DMS79 treated with DMSO at 0.1 percent for 48 hours (cell line): ENCODE measurements at regions not wholly inside any gene's neighbourhood (a gene's known extent, or its start where the extent isn't known, plus 50 kb on each side); places are given as distances from the start of the nearest gene placed in this dataset.

Experiments used
- DNase-seq: peaks from one replicate; lab custom pipeline; 2025; lab: John Stamatoyannopoulos, UW

DNA sequence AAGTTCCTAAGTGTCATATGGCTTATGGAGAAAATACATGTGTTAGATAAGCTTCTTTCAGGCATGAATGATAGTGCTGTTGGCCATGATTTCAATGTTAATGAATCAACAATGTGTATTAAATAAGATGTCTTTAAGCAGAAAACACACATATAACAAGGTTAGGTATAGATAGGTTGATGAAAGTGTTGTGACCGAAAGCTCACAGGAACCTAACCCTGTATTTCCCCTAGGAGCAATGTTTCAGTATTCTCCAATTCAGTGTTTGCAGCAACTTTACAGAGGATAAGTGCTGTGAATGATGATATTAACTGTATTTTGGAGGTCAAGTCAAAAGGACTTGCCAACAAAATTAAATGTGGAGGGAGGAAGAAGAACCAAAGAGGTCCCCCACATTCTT, 82.8 kb upstream of the PRDM11 start:
- no peak for DNase-seq

DNA sequence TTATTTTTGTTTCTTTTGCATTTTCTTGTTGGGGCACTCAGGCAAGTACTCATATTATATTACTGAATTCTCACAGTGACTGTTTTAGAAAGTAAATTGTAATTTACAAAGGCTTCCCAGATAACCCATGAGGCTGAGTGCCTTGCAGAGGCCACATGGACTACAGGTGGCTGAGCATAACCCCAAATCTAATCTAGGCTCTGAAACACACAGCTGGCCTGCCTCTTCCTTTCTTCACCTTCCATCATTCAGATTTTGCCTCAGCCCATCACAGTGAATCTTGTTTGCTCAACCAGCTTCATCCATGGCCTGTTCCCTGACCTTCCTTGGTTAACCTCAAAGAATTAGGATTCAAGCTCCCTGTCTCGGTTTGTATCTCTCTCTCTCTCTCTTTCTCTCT, 78.5 kb upstream of the PRDM11 start:
- no peak for DNase-seq

DNA sequence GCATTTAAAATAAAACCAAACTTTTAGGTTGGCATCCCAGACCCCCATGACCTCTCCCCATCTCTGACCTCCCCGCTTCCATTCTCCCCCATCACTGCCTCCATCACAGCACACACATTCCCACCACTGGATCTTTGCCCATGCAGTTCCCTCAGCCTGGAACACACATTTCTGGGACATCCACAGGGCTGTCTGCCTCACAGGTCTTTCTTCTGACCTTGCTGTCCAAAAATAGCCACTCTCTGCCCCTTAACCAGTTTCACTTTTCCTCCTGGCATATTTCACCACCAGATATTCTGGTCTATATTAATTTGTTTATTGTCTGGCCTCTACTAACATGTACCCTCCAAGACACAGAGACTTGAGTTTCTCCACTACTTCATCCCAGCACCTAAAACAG, 75.2 kb upstream of the PRDM11 start:
- no peak for DNase-seq

DNA sequence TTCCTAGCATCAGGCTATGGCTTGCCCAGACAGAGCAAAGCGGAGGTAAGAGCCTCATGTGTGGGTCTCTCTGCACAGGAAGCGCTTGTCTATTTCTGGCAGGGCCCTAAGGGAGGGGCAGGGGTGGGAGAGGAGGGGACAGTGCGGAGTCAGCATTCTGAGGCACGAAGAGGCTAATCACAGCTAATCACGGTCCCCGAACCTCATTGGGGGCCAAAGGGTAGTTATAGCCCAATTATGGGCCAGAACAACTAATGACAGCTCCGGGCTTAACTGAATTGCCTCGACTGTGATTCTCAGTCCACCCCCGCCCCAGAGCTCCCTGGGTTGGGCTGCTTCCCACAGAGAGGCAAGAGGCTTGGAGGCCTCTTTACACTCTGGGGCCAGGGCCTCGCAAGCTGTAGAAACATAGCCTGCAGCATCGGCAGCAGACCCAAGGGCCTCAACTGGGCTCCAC, 72.7 kb upstream of the PRDM11 start:
- no peak for DNase-seq

DNA sequence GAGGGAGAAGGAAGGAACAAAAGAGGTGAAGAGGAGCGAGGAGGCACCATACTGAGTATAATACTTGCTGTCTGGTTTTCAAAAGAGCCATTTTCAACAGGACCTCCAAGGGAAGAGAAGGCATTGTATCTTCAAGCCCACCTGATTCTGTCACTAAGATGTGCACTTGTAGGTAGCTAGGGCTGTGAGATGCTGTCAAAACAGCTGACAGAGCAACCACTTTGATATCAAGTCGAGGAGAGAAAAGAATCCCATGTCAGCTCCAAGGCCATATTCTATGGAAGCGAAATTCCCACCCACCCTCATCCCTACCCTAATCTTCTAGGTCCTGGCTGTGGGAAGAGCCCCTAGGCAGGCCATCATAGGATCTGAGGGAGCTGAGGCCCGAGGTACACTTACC, 70.9 kb upstream of the PRDM11 start:
- no peak for DNase-seq

DNA sequence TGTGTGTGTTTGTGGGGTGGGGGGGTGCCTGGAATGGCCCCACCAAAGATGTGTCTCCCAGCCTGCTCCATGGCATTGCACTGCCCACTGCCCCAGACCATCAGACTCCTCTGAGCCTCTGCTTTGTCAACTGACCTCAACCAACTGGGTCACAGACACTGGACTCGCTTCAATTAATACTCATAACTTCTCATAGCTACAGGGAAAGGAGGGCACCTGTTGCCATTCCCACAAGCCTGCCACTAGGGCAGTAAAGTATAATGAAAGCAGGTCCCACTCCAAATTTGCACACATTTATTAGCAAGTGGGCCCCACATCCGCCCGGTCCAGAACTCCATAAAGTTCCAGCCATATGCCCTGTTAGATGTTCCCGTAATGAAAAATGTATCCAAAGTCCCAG, 70.5 kb upstream of the PRDM11 start:
- no peak for DNase-seq

DNA sequence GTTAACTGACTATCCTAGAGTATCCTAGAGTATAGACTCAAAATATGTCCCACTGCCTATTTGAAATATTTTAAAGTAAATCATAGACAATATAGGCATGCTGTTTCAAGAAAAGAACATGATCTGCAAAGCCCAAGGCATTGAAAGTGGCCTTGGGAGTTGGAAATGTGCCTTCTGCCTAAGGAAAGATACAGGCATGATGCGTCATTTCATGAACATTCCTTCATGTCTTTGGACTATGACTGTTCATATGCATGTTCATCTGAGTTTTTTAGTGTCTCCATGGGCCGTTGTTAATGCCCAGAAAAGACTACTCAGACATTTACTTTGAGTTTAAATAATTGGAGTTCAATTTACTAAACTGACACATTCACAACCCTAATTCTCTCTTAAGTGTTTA, 69.7 kb upstream of the PRDM11 start:
- DNase-seq, result no peak

DNA sequence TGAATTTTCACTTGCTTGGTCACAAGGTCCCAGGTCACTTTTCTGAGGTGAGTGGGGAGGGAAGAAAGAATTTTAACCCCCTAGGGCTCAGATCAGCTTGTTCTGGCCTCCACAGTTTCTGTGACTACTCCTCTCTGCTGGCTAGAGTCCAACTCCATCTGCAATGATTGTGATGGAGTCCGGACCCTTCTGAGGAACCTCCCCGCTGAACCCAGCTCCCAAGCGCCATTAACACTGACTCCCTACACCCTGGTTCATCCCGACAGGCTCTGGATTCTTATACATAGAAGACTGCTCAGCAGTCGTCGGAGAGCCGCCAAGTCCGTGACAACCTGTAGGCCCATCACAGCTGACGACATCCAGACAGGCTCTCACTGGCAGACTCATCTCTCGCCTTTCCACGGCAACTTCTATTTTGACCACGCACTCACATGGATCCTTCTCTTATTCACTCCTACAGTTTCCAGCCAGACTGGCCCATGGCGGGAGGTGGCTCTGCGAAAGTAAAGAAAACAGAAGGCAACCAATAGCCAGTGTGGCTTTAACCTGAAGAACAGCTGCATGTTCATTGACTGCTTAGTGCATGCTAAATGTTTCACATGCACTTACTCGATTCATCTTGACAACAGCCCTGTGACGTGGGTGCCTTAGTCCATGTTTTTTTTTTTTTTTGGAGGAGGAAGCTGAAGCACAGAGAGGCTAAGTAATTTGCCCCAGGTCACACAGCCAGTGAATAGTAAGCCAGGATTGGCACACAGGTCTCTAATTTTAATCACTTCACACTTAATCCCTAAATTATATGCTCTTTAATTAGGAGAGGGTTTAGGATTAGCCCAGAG, 68.0 kb upstream of the PRDM11 start:
- DNase-seq, result no peak

DNA sequence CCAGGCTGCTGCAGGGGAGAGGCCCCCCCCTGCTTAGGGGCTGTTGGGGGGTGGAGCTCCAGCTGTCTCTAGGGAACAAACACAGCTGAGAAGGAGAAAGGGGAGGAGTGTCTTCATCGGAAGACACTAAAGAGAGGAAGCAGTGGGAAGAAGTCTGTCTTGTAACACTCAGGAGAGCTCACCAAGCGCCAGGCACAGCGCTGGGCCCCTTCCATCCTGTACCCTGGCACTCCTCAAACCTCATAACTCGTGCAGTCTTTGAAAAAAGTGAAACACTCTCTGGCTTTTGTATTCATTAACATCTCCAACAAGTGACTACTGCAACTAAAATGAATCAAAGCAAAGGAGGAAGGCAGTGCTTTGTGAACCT, 67.4 kb upstream of the PRDM11 start:
- no peak for DNase-seq

DNA sequence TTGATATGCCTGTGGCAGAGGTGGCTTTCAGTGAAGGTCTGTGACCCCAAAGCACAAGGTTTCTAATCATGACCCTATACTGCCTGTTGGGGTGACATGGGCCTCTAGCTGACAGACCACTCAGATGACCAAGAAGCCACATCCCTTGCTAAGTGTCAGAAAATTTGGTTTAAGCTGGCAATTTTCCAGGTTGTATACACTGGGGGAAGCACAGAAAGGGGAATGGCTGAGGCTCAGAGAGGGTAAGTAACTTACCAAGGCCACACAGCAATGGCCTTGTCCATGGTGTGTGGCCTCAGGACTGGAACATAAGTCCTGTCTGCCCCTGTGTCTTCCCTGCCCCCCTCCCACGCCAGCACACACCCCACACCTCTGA, 66.9 kb upstream of the PRDM11 start:
- no peak for DNase-seq

DNA sequence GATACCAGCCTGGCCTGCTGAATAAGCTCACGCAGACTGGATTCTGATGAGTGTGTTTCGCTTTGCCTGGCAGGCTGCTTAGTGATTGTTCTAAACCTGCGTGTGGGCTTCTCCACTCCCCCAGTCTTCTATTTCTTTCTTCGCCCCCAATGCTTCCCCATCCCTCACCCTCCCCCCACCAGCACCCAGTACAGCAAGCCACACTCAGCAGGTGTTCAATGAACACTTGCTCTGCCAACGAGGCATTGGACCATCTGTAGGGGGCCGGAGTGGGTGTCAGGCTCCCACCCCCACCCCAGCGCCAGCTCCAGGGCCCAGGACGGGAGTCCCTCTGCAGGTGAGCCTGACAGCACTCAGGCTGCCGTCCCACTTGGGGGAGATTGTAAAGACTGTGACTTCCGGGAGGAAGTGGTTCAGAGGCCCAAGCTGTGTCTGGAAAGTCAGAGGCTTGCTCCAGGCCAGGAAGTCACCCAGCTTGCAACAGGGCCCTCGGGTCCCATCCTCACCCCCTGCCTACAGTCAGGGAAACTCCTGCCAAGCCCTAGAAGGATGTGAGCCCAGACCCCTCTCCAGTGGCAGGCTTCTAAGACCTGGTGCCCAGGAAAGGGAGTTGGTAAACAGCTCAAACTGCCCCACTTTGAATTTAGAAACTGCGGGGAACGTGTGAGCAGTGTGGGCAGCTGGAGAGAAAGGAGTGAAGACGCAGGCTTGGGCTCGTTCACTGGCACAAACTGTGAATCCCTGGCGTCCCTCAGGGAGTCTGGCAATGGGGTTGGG, 66.3 kb upstream of the PRDM11 start:
- DNase-seq, result no peak

DNA sequence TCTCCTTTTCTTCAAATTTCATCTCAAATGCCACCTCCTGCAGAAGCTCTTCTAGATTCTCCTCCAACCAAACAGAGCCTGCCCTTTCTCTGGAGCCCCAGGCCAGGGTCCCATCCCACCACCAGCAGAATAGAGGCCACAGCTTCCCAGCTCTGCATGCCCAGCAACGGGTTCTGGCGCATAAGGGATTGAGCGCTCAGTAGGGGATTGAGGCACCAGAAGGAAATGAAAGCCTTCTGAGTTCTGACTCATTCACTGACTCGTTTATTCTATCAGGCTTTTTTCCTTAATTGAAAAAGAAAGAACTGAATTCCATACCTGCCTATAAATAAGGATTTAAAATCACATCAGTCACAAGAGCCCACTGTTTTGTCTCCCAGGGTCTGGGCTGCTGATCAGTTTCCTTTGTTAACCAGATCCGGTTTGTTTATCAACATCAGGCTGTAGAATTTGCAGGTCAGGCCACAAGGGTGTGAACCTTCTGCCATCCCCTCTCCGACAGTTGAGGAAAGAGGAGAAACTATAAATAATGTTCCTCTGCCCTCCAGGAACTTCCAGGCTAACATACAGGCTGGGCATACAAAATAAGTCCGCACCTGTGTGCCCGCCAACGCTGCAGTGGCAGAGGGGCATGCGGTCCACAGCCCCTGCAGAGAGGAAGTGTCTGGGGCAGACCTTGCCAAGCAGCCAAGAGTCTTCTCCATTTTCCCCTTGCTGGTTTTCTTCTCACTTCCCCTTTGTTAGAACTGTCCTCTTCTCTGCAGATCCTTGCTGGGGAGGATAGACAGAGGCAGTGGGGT, 63.5 kb upstream of the PRDM11 start:
- no peak for DNase-seq

DNA sequence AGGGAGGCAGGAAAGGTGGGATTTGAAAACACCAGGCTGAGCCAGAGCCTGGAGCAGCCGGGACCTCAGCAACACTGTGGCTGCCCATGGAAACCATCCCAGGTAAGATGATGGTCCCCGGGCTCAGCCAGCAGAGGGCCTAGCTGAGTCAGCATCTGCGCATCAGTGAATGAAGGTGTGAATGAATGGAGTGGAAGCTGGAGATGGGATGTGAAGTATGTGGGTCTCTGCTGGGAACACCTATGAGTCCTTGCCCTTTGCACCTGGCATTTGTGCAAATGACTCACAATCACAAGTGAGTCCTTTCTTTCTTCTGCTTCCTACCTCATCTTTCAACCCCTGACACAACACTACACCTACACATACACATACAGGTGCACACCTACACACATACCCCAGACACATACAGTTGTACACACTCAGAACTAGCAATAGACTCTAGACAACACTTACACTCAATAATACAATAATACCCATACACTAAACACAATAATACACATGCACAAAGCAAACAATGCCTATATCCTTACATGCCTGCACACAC, 62.8 kb upstream of the PRDM11 start:
- no peak for DNase-seq

DNA sequence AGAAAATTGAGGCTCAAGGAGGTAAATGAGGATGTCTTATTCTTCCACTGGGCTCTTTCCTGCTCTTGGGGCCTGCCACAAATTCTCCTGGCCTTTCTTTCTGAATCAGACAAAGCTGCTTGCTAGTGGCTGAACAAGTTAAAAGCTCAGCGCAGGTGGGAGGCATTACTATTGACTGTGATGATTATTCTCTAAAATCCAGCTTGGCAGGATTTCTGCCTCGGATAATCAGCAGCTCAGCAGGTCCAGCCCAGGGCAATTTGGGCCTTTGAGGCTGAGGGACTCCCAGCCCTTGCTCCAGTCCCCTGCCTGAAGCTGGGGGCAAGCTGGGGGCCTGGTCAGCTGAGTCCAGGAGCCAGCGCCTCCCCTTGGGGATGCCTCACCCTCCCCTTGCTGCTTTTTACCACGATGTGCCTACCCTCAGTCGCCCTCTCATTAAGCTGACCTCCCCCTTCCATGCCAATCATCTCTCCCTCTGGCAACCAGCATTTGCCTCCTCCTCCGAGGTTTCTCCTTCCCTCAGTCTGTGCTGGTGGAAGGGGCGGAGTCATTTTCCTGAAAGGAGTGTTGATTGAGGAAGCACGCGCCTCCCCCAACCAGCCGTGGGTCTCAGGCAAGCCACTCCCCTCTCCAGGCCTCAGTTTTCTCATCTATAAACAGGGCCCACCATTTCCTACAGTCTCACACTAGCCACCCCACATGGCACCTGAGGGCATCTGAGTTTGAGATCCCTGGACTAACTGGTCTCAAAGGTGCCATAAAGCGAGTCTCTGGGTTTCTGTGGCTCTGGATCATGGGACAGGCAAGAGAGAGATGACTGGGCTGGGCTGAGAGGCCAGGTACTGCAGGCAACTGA, 60.6 kb upstream of the PRDM11 start:
- DNase-seq, result no peak

DNA sequence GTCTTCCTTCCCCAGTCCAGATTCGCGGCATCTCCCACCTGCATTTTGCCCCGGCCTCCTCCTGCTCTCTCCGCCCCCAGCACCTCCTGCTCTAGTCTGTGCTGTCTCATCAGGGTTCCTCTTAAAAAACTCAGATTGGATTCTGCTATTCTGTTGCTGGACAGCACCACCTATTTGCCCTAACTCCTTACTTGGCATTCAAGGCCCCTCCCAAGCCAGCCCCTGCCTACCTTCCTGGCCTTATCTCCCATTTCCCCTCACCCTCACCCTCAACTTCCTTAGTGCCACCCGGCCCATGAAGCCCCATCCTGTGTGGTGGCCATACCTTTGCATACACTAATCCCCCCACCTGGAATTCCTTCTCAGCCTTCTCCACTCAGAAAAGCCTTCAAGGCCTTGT, 59.9 kb upstream of the PRDM11 start:
- DNase-seq, result no peak

DNA sequence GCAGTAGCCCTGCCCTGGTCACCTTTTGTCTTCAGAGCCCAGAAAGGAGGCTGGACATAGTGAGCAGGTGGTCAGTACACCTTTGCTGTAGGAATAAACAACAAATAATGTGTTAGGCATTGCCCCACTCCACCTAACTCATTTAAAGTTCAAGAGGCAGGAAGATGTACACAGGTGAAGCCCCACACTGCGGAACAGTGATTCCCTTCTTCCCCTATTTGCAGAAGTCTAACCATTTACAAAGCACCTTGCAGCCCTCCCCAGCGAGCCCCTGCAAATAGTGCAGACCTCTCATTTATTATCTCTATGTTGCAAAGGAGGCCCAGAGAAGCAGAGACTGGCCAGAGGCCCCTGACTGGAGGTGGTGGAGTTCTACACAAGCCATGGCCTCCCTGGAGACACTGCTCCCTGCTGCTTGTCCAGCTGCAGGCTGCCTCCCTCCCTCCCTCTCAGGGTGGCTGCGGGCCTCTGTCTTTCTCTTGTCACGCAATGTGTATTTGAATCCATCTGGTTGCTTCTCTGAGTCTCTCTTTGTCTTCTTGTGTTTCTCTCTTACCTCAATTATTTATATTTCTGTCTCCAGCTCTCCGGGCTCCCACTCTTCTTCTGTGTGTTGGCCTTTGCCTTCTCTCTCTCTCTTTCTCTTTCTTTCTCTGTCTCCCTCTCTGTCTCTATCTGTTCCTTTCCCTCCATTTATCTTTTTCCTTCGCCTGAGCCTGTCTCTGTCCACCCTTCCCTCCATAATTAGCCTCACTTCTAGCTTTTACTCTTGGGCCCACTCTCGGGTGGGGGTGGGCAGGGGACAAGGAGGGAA, 59.1 kb upstream of the PRDM11 start:
- DNase-seq, result no peak

DNA sequence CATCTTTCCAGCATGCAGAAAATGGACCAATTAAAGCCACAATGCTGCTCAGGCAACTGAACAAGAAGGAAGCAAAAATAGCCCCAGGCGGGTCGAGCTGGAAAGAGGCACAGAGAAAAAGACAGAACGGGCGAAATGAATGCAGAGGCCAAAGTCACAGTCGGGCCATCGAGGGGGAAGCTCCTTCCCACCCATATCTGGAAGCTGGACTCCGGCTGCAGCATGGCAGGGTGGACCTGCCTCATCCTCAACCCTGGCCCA, 58.6 kb upstream of the PRDM11 start:
- DNase-seq, result no peak

DNA sequence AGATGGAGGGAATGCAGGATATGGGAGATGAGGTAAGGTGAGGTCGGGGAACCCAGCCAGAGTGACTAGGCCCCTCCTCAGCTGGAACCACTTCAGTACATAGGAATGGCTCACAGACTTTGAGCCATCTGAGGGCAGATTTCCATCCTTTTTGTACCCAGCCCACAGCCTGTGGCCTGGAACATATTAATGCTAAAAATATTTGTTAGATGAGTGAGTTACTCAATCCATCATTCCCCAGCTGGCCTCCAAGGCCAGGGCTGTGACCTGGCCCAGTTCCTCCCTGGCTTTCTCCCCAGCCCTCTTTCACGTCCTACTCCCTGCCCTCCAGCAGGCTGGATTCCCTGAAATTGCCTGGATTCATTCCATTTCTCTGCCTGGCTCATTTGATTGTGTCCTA, 57.2 kb upstream of the PRDM11 start:
- DNase-seq, result no peak

DNA sequence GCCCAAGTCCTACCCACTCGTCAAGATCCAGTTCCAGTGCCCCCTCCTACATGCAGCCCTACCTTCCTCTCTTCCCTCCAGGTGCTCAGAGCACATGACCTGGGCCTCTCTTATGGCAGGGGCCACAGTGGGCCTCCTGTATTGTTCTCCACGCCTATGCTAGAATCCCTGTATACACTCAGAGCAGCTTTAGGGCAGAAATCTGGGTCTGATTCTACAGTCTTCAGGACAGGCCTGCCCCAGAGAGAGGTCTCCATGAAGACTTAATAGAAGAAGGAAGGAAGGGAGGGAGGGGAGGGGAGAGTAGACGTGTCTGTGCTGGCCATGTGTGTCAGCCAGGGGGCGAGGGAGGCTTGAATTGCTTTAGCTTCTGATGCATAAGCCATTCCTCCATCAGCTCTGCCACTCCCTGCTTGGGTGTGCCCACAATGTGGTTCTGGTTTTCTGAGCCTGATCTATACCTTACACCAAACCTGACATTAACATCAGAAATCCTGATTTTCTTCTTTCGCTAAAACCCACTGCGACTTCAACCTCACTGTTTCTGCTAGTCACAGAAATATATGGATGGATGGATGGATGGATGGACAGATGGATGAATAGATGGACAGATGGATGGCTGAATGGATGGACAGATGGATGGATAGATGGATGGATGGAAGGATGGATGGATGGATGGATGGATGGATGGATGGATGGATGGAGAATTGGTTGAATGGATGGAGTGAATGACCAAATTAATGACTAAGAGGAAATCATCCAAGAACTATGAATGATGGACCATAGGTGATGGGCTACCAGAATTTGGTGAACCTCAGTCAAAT, 56.6 kb upstream of the PRDM11 start:
- no peak for DNase-seq

DNA sequence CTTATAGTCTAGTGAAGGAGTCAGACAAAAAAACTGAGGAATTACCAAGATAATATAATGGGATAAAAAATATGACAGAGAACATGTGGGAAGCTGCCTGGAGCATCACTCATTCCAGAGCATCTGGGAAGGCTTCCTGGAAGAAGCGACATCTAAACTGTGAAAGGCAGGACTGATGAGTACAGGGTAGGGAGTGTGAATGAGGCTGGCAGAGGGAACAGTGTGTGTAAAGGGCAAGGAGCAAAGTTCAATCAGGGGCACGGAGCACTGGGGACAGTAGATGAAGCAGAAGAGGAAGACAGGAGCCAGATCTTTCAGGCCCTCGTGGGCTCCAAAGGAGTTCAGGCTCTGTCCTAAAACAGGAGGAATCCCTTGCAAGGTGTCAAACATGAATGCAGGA, 55.8 kb upstream of the PRDM11 start:
- no peak for DNase-seq
